ENCODE measurements at regions not wholly inside any gene's neighbourhood (a gene's known extent, or its start where the extent isn't known, plus 50 kb on each side); places are given as distances from the start of the nearest gene placed in this dataset.
"Not testable (repeated sequence)": the region's sequence is repeated elsewhere in the genome, so short reads cannot be mapped to it uniquely, and the experiment has no call there.

DNA sequence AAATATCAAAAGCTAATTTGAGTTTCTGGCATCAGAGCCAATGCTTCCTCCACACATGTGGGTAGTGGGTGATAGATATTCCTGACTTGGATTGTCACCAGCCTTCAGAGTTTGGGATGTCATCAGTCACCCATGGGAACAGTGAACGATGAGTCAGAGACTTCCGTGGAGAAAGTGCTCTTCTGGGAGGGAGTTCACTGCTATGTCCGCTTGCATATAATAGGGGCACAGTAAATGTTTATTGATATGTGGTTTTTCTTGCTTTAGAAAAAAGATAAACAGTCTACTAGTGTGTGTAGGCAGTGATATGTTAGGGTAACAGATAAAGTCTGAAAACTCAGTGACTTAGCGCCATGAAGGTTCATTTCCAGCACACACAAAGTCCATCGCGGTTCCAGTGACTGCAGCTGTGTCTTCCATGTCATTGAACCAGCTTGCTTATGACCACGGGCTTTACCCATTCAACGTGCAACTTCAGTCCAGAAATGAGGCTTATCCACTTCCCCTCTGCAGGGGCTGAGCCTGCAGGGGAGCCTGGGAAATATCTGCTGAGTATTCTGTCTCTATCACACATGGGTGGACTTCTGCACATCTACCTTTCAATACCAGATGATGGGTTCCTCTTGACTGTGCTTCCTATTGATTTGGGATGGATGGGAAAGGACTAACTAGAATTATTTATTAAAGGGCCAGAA, 87.7 kb upstream of the WWC2 start:
- Histone ChIP-seq H3K4me3 (ENCODE audit: low read depth in 1 of 3, low read length in 3 of 3) (no peak overlapping the region), H3K27ac (ENCODE audit: low read depth in 1 of 2, low read length in 2 of 2) (no peak overlapping the region), H3K36me3 (ENCODE audit: control insufficient read depth in 4 of 4, insufficient read depth in 3 of 4, low read depth in 1 of 4, low read length in 3 of 4) (no peaks in the 10 kb centered on the region), H3K9ac (ENCODE audit: low read depth in 1 of 2, low read length in 2 of 2) (no peak overlapping the region), H3K27me3 (ENCODE audit: control insufficient read depth in 4 of 4, insufficient read depth in 4 of 4, low read length in 3 of 4) (no peaks in the 10 kb centered on the region), H3K9me3 (ENCODE audit: control insufficient read depth in 4 of 4, low read length in 3 of 4) (no peaks in the 10 kb centered on the region), H3K4me1 (ENCODE audit: control insufficient read depth in 4 of 4, insufficient read depth in 4 of 4, low read length in 3 of 4) (no peaks in the 10 kb centered on the region)
- no peak for TF ChIP-seq TAF1 (conservative IDR thresholded peaks at IDR 0.05)
- peak in 1 of 2 donors; percentile 5 for TF ChIP-seq RXRA (IDR thresholded peaks at IDR 0.05)
- no peak for DNase-seq (ENCODE audit: low spot score)
- WGBS: 72% methylated on average over 8 of the region's 8 CpGs

GRCh38 chr4:183008492-183008891, 90.6 kb upstream of the WWC2 start:
- no peak for TF ChIP-seq NR2F2 (IDR thresholded peaks at IDR 0.05)
- TF ChIP-seq FOXA2 (IDR thresholded peaks at IDR 0.05): no peak
- TF ChIP-seq, protein P1, sequence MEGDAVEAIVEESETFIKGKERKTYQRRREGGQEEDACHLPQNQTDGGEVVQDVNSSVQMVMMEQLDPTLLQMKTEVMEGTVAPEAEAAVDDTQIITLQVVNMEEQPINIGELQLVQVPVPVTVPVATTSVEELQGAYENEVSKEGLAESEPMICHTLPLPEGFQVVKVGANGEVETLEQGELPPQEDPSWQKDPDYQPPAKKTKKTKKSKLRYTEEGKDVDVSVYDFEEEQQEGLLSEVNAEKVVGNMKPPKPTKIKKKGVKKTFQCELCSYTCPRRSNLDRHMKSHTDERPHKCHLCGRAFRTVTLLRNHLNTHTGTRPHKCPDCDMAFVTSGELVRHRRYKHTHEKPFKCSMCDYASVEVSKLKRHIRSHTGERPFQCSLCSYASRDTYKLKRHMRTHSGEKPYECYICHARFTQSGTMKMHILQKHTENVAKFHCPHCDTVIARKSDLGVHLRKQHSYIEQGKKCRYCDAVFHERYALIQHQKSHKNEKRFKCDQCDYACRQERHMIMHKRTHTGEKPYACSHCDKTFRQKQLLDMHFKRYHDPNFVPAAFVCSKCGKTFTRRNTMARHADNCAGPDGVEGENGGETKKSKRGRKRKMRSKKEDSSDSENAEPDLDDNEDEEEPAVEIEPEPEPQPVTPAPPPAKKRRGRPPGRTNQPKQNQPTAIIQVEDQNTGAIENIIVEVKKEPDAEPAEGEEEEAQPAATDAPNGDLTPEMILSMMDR (IDR thresholded peaks at IDR 0.05; ENCODE audit: low read depth, low read length, missing input control): no peak
- TF ChIP-seq EGR1 (IDR thresholded peaks at IDR 0.05; ENCODE audit: low read depth in 2 of 2): no peak
- TF ChIP-seq JUND (IDR thresholded peaks at IDR 0.05): no peak
- no peak for TF ChIP-seq ZBTB33 (IDR thresholded peaks at IDR 0.05)
- no peak for TF ChIP-seq RAD21 (IDR thresholded peaks at IDR 0.05)
- TF ChIP-seq HNF4A (conservative IDR thresholded peaks at IDR 0.05): no peak
- no peak overlapping the region for H3K9ac ChIP-seq (ENCODE audit: low read depth in 1 of 2, low read length in 2 of 2)

DNA sequence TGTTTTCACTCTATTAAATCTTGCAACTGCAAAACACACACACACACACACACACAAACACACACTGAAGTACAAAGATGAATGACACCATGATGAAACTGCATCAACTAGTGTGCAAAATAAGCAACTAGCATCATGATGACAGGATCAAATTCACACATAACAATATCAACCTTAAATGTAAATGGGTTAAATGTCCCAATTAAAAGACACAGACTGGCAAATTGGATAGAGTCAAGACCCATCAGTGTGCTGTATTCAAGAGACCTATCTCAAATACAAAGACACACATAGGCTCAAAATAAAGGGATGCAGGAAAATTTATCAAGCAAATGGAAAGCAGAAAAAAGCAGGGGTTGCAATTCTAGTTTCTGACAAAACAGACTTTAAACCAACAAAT, 87.2 kb upstream of the DCTD start:
- not testable (repeated sequence) for DNase-seq (ENCODE audit: low spot score); H3K9ac ChIP-seq (ENCODE audit: low read depth in 1 of 2, low read length in 2 of 2); H3K27ac ChIP-seq (ENCODE audit: low read depth in 1 of 2, low read length in 2 of 2); H3K27me3 ChIP-seq (ENCODE audit: control insufficient read depth in 4 of 4, insufficient read depth in 4 of 4, low read length in 3 of 4); H3K36me3 ChIP-seq (ENCODE audit: control insufficient read depth in 4 of 4, insufficient read depth in 3 of 4, low read depth in 1 of 4, low read length in 3 of 4); H3K4me1 ChIP-seq (ENCODE audit: control insufficient read depth in 4 of 4, insufficient read depth in 4 of 4, low read length in 3 of 4); H3K9me3 ChIP-seq (ENCODE audit: control insufficient read depth in 4 of 4, low read length in 3 of 4); H3K4me3 ChIP-seq (ENCODE audit: low read depth in 1 of 3, low read length in 3 of 3)

More at GRCh38 chr4:183008492-183008891, 90.6 kb upstream of the WWC2 start:
- no peaks in the 10 kb centered on the region for H3K27me3 ChIP-seq (ENCODE audit: control insufficient read depth in 4 of 4, insufficient read depth in 4 of 4, low read length in 3 of 4)
- no peak overlapping the region for H3K27ac ChIP-seq (ENCODE audit: low read depth in 1 of 2, low read length in 2 of 2)
- no peak for DNase-seq (ENCODE audit: low spot score)
- H3K9me3 ChIP-seq (ENCODE audit: control insufficient read depth in 4 of 4, low read length in 3 of 4): no peaks in the 10 kb centered on the region
- no peaks in the 10 kb centered on the region for H3K36me3 ChIP-seq (ENCODE audit: control insufficient read depth in 4 of 4, insufficient read depth in 3 of 4, low read depth in 1 of 4, low read length in 3 of 4)
- H3K4me3 ChIP-seq (ENCODE audit: low read depth in 1 of 3, low read length in 3 of 3): no peak overlapping the region
- no peaks in the 10 kb centered on the region for H3K4me1 ChIP-seq (ENCODE audit: control insufficient read depth in 4 of 4, insufficient read depth in 4 of 4, low read length in 3 of 4)
- WGBS: 16% methylated on average over 9 of the region's 9 CpGs

DNA sequence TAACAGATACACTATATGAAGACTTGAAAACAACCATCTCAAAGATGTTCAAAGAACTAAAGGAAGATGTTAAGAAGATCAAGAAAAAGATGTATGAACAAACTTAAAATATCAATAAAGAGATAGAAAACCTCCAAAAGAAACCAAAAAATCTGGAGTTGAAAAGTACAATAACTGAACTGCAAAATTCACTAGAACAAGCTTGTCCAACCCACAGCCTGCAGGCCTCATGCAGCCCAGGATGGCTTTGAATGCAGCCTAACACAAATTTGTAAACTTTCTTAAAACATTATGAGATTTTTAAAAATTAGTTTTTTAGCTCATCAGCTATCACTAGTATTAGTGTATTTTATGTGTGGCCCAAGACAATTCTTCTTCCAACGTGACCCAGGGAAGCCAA, 77.0 kb upstream of the DCTD start:
- Histone ChIP-seq H3K4me3 (ENCODE audit: low read depth in 1 of 3, low read length in 3 of 3) (no peak overlapping the region), H3K36me3 (ENCODE audit: control insufficient read depth in 4 of 4, insufficient read depth in 3 of 4, low read depth in 1 of 4, low read length in 3 of 4) (no peaks in the 10 kb centered on the region), H3K27me3 (ENCODE audit: control insufficient read depth in 4 of 4, insufficient read depth in 4 of 4, low read length in 3 of 4) (no peaks in the 10 kb centered on the region), H3K9ac (ENCODE audit: low read depth in 1 of 2, low read length in 2 of 2) (no peak overlapping the region), H3K9me3 (ENCODE audit: control insufficient read depth in 4 of 4, low read length in 3 of 4) (peaks cover 0 to 3% (median 0%) of the 10 kb centered on the region in 4 donors), H3K27ac (ENCODE audit: low read depth in 1 of 2, low read length in 2 of 2) (no peak overlapping the region), H3K4me1 (ENCODE audit: control insufficient read depth in 4 of 4, insufficient read depth in 4 of 4, low read length in 3 of 4) (no peaks in the 10 kb centered on the region)
- no peak for DNase-seq (ENCODE audit: low spot score)
- 80% methylated on average over 1 of the region's 1 CpG for WGBS
- TF ChIP-seq RXRA (IDR thresholded peaks at IDR 0.05) (no peak), FOXA1 (IDR thresholded peaks at IDR 0.05) (no peak), JUND (IDR thresholded peaks at IDR 0.05) (no peak), ZBTB33 (IDR thresholded peaks at IDR 0.05) (no peak), REST (IDR thresholded peaks at IDR 0.05) (no peak), NR2F2 (IDR thresholded peaks at IDR 0.05) (no peak), MAX (IDR thresholded peaks at IDR 0.05) (no peak)
